Fibroblast of lung (primary cell): ENCODE measurements at regions not wholly inside any gene's neighbourhood (a gene's known extent, or its start where the extent isn't known, plus 50 kb on each side); places are given as distances from the start of the nearest gene placed in this dataset.

Experiments
- DNase-seq, 2 donors: peaks; one replicate each; pipeline versions ENCODE4 v3.0.0 to v3.0.0-alpha.2; 2010; ENCODE audit warnings: low read depth in 2 of 2
- H2AFZ ChIP-seq: 2 replicates; pipeline ENCODE4 v1.5.1; 2012; ENCODE audit warnings: low read length, control low read depth, inconsistent platforms
- H3K27ac ChIP-seq: 2 replicates; pipeline ENCODE4 v1.5.1; 2011; ENCODE audit warnings: low read length, control low read depth; ENCODE audit not compliant: insufficient read depth
- H3K27me3 ChIP-seq: 2 replicates; pipeline ENCODE4 v1.5.1; 2011; ENCODE audit warnings: mild to moderate bottlenecking, low read length; ENCODE audit not compliant: control insufficient read depth, insufficient read depth
- H3K36me3 ChIP-seq: 2 replicates; pipeline ENCODE4 v1.5.1; 2011; ENCODE audit warnings: low read length; ENCODE audit not compliant: control insufficient read depth, insufficient read depth
- H3K4me1 ChIP-seq: 2 replicates; pipeline ENCODE4 v1.5.1; 2011; ENCODE audit warnings: low read length; ENCODE audit not compliant: control insufficient read depth, insufficient read depth; ENCODE audit errors: extremely low read depth
- H3K4me2 ChIP-seq: 2 replicates; pipeline ENCODE4 v1.5.1; 2011; ENCODE audit warnings: low read length, control low read depth; ENCODE audit not compliant: insufficient read depth; ENCODE audit errors: extremely low read depth
- H3K4me3 ChIP-seq, 4 experiments: fragments of 200-600 bp in 1 of 4; sonication (generic) in 1 of 4; replicated peaks in 1 of 4; 2 replicates each; pipeline ENCODE4 v1.5.1; 2011 to 2016; ENCODE audit warnings: low read length in 4 of 4, low read depth in 3 of 4, mild to moderate bottlenecking in 3 of 4, control low read depth in 2 of 4, inconsistent platforms in 1 of 4, mixed read lengths in 1 of 4; ENCODE audit not compliant: insufficient read depth in 1 of 4; ENCODE audit errors: control extremely low read depth in 1 of 4
- H3K79me2 ChIP-seq: 2 replicates; pipeline ENCODE4 v1.5.1; 2012; ENCODE audit warnings: mild to moderate bottlenecking, low read length, inconsistent platforms; ENCODE audit not compliant: control insufficient read depth, insufficient read depth
- H3K9ac ChIP-seq: 2 replicates; pipeline ENCODE4 v1.5.1; 2011; ENCODE audit warnings: mild to moderate bottlenecking, low read length, control low read depth; ENCODE audit not compliant: insufficient read depth
- H3K9me3 ChIP-seq: 2 replicates; pipeline ENCODE4 v1.5.1; 2012; ENCODE audit warnings: low read depth, low read length; ENCODE audit not compliant: control insufficient read depth, insufficient read depth
- H4K20me1 ChIP-seq: 2 replicates; pipeline ENCODE4 v1.5.1; 2011; ENCODE audit warnings: low read length; ENCODE audit not compliant: control insufficient read depth, insufficient read depth; ENCODE audit errors: extremely low read depth
- CTCF ChIP-seq, 2 donors: IDR thresholded peaks in 1 of 2; conservative IDR thresholded peaks in 1 of 2; 1 replicate in 1 of 2; 2 replicates in 1 of 2; pipeline ENCODE4 v1.5.1; 2011 to 2012; ENCODE audit warnings: low read length in 2 of 2, control low read depth in 1 of 2, inconsistent platforms in 1 of 2, low read depth in 1 of 2, mild to moderate bottlenecking in 1 of 2
- EZH2 ChIP-seq: IDR thresholded peaks from 2 replicates; pipeline ENCODE4 v1.5.1; 2012; ENCODE audit warnings: low read length, control low read depth, mild to moderate bottlenecking; ENCODE audit errors: missing control alignments

DNA sequence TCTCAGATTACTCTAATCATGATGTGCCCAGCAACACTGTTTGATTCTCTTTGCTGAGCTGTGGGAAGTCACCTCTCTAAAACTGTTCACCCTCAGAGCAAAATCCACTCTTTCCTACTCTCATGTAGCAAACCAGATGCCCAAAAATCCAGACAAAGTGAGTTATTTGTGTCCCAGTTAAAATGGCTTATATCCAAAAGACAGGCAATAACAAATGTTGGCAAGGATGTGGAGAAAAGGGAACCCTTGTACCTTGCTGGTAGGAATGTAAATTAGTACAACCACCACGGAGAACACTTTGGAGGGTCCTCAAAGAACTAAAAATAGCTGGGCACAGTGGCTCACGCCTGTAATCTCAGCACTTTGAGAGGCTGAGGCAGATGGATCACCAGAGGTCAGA, 384.0 kb downstream of the HHIPL2 start:
- H3K4me3 ChIP-seq, result no peak overlapping the region
- TF ChIP-seq CTCF (conservative IDR thresholded peaks at IDR 0.05 in 1 of 2, IDR thresholded peaks at IDR 0.05 in 1 of 2; ENCODE audit: low read depth in 1 of 2, low read length in 2 of 2), result no peak
- TF ChIP-seq EZH2, result no peak
- no peaks in the 10 kb centered on the region for H3K27me3 ChIP-seq
- H3K27ac ChIP-seq, result no peak overlapping the region
- H3K4me1 ChIP-seq, result no peaks in the 10 kb centered on the region
- H3K79me2 ChIP-seq, result no peaks in the 10 kb centered on the region
- H3K9ac ChIP-seq, result no peak overlapping the region
- no peaks in the 10 kb centered on the region for H4K20me1 ChIP-seq
- no peaks in the 10 kb centered on the region for H3K9me3 ChIP-seq
- no peak for DNase-seq
- H2AFZ ChIP-seq, result no peak overlapping the region
- H3K4me2 ChIP-seq, result no peak overlapping the region
- no peaks in the 10 kb centered on the region for H3K36me3 ChIP-seq

DNA sequence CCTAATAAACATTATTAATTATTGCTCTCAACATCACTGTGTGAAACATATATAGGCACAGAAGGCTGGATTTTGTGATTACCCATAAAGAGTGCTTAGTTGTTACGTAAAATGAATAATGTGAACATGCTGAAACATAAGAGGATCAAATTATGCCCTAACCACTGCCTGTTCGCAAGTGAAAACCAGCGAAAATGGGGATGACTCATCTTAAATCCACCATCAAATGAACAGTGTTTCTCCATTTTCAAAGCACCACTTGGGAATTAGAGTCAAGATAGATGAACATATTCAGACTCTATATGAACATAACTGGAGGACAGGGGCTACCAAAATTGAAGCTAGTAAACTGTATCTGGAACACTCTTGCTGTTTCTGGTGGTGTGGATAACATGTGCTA, 386.2 kb downstream of the HHIPL2 start:
- no peaks in the 10 kb centered on the region for H3K36me3 ChIP-seq
- no peak for TF ChIP-seq CTCF (conservative IDR thresholded peaks at IDR 0.05 in 1 of 2, IDR thresholded peaks at IDR 0.05 in 1 of 2; ENCODE audit: low read depth in 1 of 2, low read length in 2 of 2)
- no peak for TF ChIP-seq EZH2
- H3K79me2 ChIP-seq, result no peaks in the 10 kb centered on the region
- H3K4me3 ChIP-seq, result no peak overlapping the region
- no peaks in the 10 kb centered on the region for H4K20me1 ChIP-seq
- no peaks in the 10 kb centered on the region for H3K27me3 ChIP-seq
- no peak overlapping the region for H3K9ac ChIP-seq
- H3K27ac ChIP-seq, result no peak overlapping the region
- DNase-seq, result peak; percentile 23 to 48
- no peak overlapping the region for H3K4me2 ChIP-seq
- no peaks in the 10 kb centered on the region for H3K9me3 ChIP-seq
- no peak overlapping the region for H2AFZ ChIP-seq
- H3K4me1 ChIP-seq, result no peaks in the 10 kb centered on the region

GRCh38 chr1:222157612-222158011, 390.3 kb downstream of the HHIPL2 start:
- no peaks in the 10 kb centered on the region for H4K20me1 ChIP-seq
- DNase-seq, result no peak
- H3K36me3 ChIP-seq, result no peaks in the 10 kb centered on the region
- no peaks in the 10 kb centered on the region for H3K27me3 ChIP-seq
- no peaks in the 10 kb centered on the region for H3K79me2 ChIP-seq
- H3K9ac ChIP-seq, result no peak overlapping the region
- H3K9me3 ChIP-seq, result no peaks in the 10 kb centered on the region
- no peak overlapping the region for H3K4me3 ChIP-seq
- no peak overlapping the region for H3K4me2 ChIP-seq
- TF ChIP-seq EZH2, result no peak
- no peak for TF ChIP-seq CTCF (conservative IDR thresholded peaks at IDR 0.05 in 1 of 2, IDR thresholded peaks at IDR 0.05 in 1 of 2; ENCODE audit: low read depth in 1 of 2, low read length in 2 of 2)
- no peak overlapping the region for H3K27ac ChIP-seq
- no peak overlapping the region for H2AFZ ChIP-seq
- H3K4me1 ChIP-seq, result no peaks in the 10 kb centered on the region
